GM12872 (cell line): ENCODE measurements at regions not wholly inside any gene's neighbourhood (a gene's known extent, or its start where the extent isn't known, plus 50 kb on each side); places are given as distances from the start of the nearest gene placed in this dataset.

Source experiments
- TF ChIP-seq, protein P1 (sequence below): IDR thresholded peaks from 3 replicates; pipeline ENCODE4 v1.5.1; 2011; ENCODE audit warnings: low read depth, mild to moderate bottlenecking, low read length, moderate library complexity; ENCODE audit not compliant: insufficient read depth

DNA sequence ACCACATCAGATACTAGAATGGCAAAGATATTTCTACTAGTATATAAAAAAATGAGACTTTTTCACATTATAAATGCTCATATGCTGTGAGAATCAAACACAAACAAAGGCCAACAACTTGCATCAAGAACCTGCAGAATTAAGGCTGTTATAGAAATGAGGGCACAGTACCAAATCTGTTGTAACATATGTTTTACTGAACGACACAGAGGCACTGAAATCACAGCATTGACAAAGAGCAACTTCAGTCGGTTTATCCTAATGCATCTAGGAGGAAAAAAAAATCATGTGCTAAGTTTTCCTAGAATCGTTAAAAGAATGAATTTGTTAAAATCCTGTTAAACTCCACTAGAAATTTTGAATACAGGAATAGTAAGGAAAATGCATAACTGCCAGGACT, 617.4 kb upstream of the NETO1 start:
- TF ChIP-seq, protein P1, sequence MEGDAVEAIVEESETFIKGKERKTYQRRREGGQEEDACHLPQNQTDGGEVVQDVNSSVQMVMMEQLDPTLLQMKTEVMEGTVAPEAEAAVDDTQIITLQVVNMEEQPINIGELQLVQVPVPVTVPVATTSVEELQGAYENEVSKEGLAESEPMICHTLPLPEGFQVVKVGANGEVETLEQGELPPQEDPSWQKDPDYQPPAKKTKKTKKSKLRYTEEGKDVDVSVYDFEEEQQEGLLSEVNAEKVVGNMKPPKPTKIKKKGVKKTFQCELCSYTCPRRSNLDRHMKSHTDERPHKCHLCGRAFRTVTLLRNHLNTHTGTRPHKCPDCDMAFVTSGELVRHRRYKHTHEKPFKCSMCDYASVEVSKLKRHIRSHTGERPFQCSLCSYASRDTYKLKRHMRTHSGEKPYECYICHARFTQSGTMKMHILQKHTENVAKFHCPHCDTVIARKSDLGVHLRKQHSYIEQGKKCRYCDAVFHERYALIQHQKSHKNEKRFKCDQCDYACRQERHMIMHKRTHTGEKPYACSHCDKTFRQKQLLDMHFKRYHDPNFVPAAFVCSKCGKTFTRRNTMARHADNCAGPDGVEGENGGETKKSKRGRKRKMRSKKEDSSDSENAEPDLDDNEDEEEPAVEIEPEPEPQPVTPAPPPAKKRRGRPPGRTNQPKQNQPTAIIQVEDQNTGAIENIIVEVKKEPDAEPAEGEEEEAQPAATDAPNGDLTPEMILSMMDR: no peak

DNA sequence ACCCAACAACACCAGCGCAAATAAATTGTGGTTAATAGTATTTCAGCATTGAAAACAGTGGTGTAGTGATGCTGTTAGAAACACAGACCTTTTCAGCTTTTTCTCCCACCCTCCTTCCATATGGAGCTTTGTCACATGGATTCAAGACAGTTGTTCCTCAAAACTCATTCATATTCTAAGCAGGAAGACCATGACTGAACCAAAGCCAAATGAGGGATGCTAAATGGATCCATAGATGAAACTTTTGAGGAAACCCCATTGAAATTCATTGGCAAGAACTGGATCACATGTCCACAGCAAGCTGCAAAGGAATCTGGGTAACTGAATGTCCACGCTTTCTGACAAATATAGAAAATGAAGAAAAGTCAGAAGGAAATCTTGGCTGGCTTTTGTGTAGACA, 615.1 kb upstream of the NETO1 start:
- TF ChIP-seq, protein P1: no peak

DNA sequence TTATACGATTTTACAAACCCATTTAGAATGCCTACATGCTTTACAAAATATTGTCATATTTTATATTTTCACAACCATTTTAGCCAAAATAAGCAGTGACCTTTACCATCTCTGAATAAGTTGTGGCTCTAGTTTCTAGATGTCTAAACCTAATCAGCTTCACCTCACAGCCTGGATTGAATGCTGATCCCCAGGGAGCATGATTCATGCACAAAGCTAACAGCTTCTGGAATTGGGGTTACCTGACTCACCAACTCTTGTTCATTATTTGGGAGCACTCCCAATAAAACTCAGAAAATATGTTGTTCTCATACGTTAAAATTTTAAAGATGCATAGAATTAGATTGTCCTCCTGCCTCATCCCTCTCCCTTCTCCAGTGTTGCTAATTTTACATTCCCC, 611.7 kb upstream of the NETO1 start:
- TF ChIP-seq, protein P1: no peak

DNA sequence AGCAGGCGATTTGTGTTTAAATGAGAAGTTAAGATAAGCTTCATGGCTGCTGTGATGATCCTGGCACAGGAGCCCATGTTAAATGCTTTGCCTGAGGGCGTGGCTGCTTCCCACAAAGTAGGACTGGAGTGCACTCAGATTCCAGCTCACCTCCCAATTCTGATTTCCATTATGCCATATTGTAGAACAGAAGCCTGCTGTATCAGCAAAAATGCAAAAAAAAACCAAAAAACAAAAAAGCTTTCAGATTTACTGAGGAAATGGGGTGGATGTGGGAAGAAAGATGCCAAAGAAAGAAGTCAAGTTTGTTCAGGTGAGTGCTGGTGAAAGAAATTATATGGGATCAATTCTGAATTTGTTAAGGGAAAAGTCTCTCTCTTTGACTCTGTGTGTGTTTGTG, 610.4 kb upstream of the NETO1 start:
- TF ChIP-seq, protein P1: no peak

DNA sequence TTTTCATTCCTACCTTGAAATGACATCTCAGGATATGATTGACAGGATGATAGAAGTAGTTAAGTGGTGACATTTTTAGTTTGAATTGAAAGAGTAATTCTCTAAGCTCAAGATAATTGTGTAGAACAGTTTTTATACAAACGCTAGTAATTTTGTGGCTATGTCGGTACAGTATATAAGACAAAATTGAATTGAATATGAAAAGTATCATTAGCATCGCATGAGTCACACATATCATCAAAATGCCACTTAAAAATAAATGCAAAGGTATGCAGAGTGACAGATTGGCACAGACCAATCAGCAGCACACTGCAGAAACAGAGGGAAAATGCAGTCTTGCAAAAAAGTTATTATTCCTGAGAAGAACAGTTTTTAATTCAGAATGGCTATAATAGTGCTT, 608.2 kb upstream of the NETO1 start:
- TF ChIP-seq, protein P1: no peak

DNA sequence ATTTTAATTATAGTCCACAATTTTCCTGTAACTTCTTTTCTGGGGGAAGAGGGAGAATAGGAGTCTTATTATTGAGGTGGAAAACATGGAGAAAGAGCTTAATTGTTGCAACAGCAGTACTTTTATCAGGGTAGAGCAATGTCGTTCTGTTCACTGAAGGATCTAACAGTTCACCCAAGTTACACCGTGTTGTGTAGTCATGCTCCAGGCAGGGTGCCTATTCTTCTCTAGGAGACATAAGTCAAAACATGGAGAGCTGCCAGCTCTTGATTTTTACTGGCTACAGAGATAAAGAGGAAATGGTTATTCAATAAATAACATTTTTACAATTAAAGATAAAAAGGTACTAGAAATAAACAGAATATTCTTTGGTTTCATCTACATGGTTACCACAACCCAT, 594.3 kb upstream of the NETO1 start:
- TF ChIP-seq, protein P1: no peak

DNA sequence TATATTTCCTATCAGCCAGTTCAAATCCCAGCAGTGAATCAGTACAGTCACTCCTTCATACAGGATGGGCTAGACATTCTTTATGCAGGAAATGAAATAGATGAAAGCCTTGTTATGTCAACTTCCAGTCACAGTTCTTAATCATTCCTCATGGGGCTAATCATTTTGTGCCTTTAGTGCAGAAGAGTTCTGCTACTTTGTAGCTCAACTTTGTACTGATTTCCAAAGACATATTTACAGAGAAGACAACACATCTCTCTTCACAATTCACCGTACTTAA, 593.9 kb upstream of the NETO1 start:
- TF ChIP-seq, protein P1: no peak
